Right ventricle myocardium inferior (tissue), 1 donor: ENCODE measurements at regions not wholly inside any gene's neighbourhood (a gene's known extent, or its start where the extent isn't known, plus 50 kb on each side); places are given as distances from the start of the nearest gene placed in this dataset.
A peak's percentile ranks its signal among the peaks of the same experiment; 100 is the strongest.

Experiments used
- ATAC-seq: fragments of 200-7000 bp; cut with Tn5 transposase; one replicate; pipeline ENCODE4 v1.9.1; 2020; ENCODE audit warnings: mild to moderate bottlenecking, moderate library complexity
- DNase-seq: peaks from one replicate; pipeline ENCODE4 v3.0.0; 2021; ENCODE audit errors: missing footprints
- intact Hi-C: fragments of 100-400 bp; cut with DNase I; formaldehyde crosslinking; loops from one replicate; pipeline ENCODE4 v1.11.0; 2022
- donor health status: DM: no; HTN: yes; CAD: no; lungs with severe emphysema.

- intact Hi-C loops = no loop called here
- no peak for DNase-seq
- ATAC-seq = no peak
These were observed 244.4 kb downstream of the OPA1 start for GRCh38 chr3:193837347-193837827.

- ATAC-seq (no peak), DNase-seq (no peak)
- intact Hi-C loops = no loop called here
These were observed 247.2 kb downstream of the OPA1 start for GRCh38 chr3:193840111-193840641.

- intact Hi-C loops = no loop called here
- no peak for DNase-seq
- ATAC-seq = peak; percentile 26
These were observed 248.6 kb downstream of the OPA1 start for GRCh38 chr3:193841581-193841980.

- ATAC-seq = peak; percentile 39
- intact Hi-C loops = no loop called here
- no peak for DNase-seq
These were observed 249.2 kb downstream of the OPA1 start for GRCh38 chr3:193842029-193842798.

DNA sequence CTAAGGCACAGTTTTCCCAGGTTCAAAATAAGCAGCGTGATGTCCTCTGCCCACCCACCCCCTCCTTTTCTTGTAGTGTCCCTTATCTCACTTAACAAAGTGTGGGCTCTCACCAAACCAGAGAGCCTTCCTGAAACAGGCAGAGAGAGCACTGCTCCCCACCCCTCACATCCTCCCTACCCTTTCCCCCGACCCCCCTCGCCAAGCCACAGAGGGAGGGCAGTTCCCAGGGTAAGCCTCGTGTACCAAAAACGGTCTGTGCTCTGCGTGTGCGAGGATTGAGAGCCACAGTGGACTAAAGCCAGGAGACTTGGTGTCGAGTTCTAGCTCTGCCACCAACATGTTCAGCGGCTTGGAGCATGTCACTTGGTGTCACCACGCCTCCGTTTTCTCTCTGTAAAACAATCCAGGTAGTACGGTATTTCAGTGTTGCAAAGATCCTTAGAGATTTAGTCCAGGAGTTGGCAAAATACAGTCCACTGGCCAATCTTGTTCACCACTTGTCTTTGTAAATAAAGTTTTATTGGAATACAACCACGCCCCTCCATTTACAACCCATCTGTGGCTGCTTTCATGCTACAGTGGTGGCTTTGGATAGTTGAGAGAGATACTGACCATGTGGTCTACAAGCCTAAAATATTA lies 249.9 kb downstream of the OPA1 start:
- intact Hi-C loops = no loop called here
- ATAC-seq (no peak), DNase-seq (no peak)

DNA sequence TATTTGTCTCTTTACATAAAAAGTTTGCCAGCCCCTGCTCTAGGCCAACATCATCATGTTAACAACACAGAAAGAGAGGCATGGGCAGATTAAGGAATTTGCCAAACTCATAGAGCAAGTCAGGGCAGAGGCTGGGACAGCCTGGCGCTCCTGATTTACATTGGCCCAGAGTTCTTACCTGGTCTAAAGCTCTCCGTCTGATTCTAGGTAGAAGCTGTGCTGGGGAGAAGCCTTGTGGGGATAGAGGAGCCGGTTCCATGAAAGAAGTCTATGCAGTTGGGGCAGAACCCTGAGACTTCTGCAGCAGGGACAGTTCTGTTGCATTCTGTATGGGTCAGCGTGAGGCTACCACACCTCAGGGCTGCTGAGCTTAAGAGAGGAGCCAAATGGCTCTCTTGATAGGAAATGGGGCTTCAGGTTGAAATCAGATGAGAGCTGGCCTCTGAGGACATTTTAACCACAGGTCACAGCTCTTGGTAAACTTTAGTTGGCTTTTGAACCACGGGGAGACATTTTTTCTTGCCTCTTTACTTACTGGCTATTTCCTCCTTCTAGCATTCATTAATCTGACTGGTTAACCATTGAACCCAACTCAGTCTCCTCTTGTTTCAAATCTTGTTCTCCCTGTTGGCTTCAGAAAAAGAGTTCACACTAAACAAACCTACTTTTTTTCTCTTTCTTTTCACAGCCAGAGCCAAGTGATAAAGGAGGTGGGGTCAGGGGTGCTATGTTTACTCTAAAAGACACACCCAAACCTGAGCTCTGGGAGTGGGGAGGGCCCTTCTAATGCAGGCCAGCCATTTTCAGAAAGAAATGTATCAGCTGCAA lies 250.7 kb downstream of the OPA1 start:
- intact Hi-C loops = no loop called here
- DNase-seq (no peak), ATAC-seq (no peak)

GRCh38 chr3:193844472-193844871 lies 251.5 kb downstream of the OPA1 start:
- DNase-seq (no peak), ATAC-seq (no peak)
- intact Hi-C loops = no loop called here

- DNase-seq (no peak), ATAC-seq (no peak)
- intact Hi-C loops = no loop called here
These were observed 252.1 kb downstream of the OPA1 start for GRCh38 chr3:193845144-193845543.

- DNase-seq (no peak), ATAC-seq (no peak)
- intact Hi-C loops = no loop called here
These were observed 253.6 kb downstream of the OPA1 start for GRCh38 chr3:193846569-193846968.

- intact Hi-C loops = no loop called here
- no peak for DNase-seq
- ATAC-seq = no peak
These were observed 254.4 kb downstream of the OPA1 start for GRCh38 chr3:193847402-193847801.

GRCh38 chr3:193848547-193848946 lies 255.5 kb downstream of the OPA1 start:
- no peak for DNase-seq
- intact Hi-C loops = no loop called here
- ATAC-seq = no peak

DNA sequence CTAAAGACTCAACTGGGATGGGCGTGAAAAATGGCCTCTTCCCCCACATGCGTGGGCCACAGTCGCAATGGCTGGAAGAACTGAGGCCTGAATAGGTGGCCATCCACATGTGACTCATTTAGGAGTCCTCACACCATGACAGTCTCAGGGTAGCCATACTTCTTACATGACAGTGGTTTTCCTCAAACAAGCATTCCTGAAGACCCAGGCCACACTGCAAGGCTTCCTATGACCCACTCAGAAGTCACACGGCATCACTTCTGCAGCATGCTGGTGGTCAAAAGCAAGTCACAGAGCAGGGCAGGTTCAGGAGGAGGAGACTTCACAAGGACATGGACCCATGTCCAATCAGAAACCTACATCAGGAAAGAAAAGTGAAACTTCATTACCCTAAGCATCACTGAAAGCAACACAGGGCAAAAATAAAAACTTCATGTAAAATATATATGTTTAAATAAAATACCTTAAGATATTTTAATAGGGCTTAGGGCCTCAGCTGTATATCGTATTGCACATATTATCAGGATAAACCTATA lies 257.1 kb downstream of the OPA1 start:
- intact Hi-C loops = no loop called here
- ATAC-seq (no peak), DNase-seq (no peak)

- no peak for ATAC-seq
- no peak for DNase-seq
- intact Hi-C loops = no loop called here
These were observed 258.4 kb downstream of the OPA1 start for GRCh38 chr3:193851428-193851847.

DNA sequence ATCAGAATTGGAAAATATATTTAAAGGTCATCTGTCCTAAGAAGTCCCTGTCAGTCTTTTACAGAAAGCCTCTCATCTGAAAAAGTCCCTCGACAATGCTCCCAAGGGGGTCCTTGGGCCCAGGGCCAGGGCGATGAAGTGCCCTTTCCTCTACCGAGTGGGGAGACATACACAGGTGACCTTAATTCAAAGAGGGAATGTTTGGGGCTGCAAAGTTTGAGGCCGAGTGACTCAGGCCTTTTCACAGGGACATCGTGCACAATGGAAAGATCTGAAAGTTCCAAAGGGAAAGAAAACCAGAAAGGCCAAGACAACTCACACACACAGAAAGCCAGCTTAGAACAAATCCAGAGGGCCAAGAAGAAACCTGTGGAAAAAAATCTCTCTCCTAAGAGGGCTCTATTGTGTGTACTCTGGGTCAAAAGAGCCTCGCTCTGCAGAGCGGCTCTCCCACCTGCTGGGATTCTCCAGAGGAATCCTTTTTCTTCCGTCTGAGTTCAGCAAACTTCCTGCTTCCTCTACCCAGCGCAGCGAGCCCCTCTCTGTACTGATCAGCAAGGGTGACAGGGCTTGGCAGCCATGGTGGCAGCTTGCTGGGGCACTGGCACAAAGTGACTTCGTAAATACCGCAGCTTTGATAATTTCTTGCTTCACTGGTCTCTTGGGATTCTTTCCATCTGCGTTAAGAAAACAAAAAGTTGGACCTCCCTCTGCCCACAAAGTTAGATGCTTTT lies 259.1 kb downstream of the OPA1 start:
- intact Hi-C loops = no loop called here

DNA sequence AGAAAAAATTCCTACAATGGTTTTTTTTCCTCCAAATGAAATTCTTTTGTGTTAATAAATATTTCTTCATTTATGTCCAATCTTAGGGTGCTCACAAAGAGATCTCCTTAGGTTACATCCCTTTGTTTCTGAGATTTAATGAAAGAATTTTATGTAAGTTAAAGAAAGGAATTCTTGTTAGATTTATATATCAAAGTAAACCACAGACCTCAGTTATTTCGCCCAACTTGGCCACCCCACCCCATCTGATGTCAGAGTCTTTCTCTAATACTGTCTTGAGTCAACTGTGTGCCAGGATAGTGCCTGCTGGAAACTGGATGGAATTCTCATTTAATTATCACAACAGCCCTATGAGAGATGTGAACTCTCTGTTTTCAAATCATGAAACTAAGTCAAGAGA lies 259.9 kb downstream of the OPA1 start:
- intact Hi-C loops = no loop called here
- no peak for ATAC-seq
- no peak for DNase-seq

More for the DNA sequence above, 259.1 kb downstream of the OPA1 start:
- DNase-seq (peak; percentile 68), ATAC-seq (peak; percentile 60)

DNA sequence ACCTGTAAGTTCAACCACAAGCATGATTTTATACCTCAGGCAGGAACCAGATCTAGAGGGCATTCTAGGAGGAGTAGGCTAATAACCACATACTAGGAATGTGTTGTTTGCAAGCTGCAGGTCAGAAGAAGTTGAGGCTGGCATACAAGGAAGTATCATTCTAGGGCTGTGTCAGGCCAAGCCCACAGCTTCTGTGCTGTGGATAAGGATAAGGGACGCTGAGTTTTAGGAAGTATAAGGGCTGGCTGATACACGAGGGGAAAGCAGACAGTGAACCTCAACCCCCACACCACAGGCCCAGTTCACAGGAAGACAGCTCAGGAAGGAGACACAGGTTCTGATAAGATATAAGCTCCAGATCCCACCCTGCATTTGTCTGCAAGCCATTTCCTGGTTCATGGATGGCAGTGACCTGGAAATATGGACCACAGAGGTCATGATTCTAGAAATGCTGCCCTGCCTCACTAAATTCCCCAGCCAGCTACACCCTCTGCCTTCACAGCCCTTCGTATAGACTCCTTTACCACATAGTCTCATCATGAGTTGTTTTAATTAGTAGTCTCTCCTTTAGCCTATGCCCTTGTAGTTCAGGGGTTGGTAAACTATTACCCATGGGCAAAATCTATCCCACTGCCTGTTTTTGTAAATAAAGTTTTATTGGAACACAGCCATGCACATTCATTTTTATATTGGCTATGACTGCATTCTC lies 260.7 kb downstream of the OPA1 start:
- intact Hi-C loops = no loop called here
- no peak for DNase-seq
- no peak for ATAC-seq

DNA sequence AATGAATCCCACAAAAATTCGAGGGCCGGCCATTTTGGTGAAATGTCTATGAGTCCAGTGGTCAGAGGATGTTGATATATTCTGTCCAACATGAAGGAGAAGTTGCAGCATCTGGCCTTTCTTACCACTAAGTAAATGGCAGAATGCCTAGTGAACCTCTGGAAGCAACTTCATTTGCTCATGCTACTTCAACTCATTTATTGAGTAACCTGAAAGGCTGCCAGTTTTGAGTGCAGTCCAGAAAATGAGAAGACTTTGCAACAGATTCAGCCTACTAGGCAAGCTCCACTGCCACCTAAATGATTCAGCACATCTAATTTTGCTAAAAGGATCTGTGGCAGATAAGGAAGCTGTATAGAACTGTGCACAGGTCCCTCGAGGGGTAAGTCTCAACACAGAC lies 265.0 kb downstream of the OPA1 start:
- DNase-seq (no peak), ATAC-seq (peak; percentile 69)
- intact Hi-C loops = no loop called here

GRCh38 chr3:193859195-193859594 lies 266.2 kb downstream of the OPA1 start:
- ATAC-seq (no peak), DNase-seq (no peak)
- intact Hi-C loops = no loop called here
